Psoas muscle (tissue), 7 donors: ENCODE measurements at regions not wholly inside any gene's neighbourhood (a gene's known extent, or its start where the extent isn't known, plus 50 kb on each side); places are given as distances from the start of the nearest gene placed in this dataset.

Experiments
- ATAC-seq, 4 donors: fragments of 200-7000 bp; cut with Tn5 transposase; one replicate each; pipeline ENCODE4 v1.9.1; 2020; ENCODE audit warnings: moderate library complexity in 3 of 4, mild to moderate bottlenecking in 2 of 4
- DNase-seq, 2 donors: peaks; one replicate each; pipeline ENCODE4 v3.0.0-alpha.2; 2020
- H3K27ac ChIP-seq: fragments of 200-600 bp; one replicate; pipeline ENCODE4 v1.8.0; 2022
- H3K27me3 ChIP-seq, 3 donors: fragments of 200-600 bp in 1 of 3; one replicate each; pipeline versions ENCODE4 v1.6.1 to v1.8.0; 2013 to 2022; ENCODE audit warnings: low read length in 2 of 3, mild to moderate bottlenecking in 2 of 3, moderate library complexity in 1 of 3; ENCODE audit not compliant: insufficient read depth in 3 of 3
- H3K36me3 ChIP-seq, 2 donors: fragments of 200-600 bp in 1 of 2; one replicate each; pipeline versions ENCODE4 v1.6.1 to v1.8.0; 2013 to 2022; ENCODE audit warnings: low read depth in 1 of 2, mild to moderate bottlenecking in 1 of 2, moderate library complexity in 1 of 2; ENCODE audit not compliant: insufficient read depth in 1 of 2
- H3K4me1 ChIP-seq: fragments of 200-600 bp; one replicate; pipeline ENCODE4 v1.8.0; 2022
- H3K4me3 ChIP-seq: fragments of 200-600 bp; one replicate; pipeline ENCODE4 v1.8.0; 2022; ENCODE audit warnings: mild to moderate bottlenecking
- H3K9me3 ChIP-seq: fragments of 200-600 bp; one replicate; pipeline ENCODE4 v1.8.0; 2022
- CTCF ChIP-seq: fragments of 200-600 bp; IDR thresholded peaks from one replicate; pipeline ENCODE4 v1.8.0; 2022; ENCODE audit warnings: antibody characterized with exemption
- WGBS, 3 donors: extraction: QIAGEN DNeasy Blood & Tissue Kit; methylation state at CpG; one replicate each; pipeline versions ENCODE4 v1.1.6 to v1.1.7; 2013; 5-methylcytosine and 5-hydroxymethylcytosine counted together
- intact Hi-C, 2 donors: fragments of 100-400 bp; cut with DNase I; formaldehyde crosslinking; loops; one replicate each; pipeline versions ENCODE4 v1.11.0 to v1.14.2; 2022
- donor health status: healthy with polysubstance abuse.
- donor health status: DM: no; HTN: no; CAD: no; lungs with moderate emphysema.
- donor health status: Bipolar disorder and iron deficiency.
- donor health status: healthy.
- donor health status: DM: yes; HTN: yes; CAD: no.
- donor health status: DM: no; HTN: no; CAD: no.
- donor health status: DM: yes; HTN: yes; CAD: no.

- ATAC-seq: no peak
- no peak for TF ChIP-seq CTCF
- WGBS, 3 donors: 70 to 75% (median 75%) methylated on average over 2 of the region's 2 CpGs
- Histone ChIP-seq H3K4me3 (no peak overlapping the region), H3K27ac (no peak overlapping the region), H3K36me3 (no peaks in the 10 kb centered on the region), H3K4me1 (no peaks in the 10 kb centered on the region), H3K27me3 (no peaks in the 10 kb centered on the region), H3K9me3 (no peaks in the 10 kb centered on the region)
- no peak for DNase-seq
- intact Hi-C loops: no loop called here
These were observed 58.3 kb downstream of the PDHA2 start for GRCh38 chr4:95898226-95898625.

- Histone ChIP-seq H3K36me3 (no peaks in the 10 kb centered on the region), H3K27ac (no peak overlapping the region), H3K4me3 (no peak overlapping the region), H3K27me3 (no peaks in the 10 kb centered on the region), H3K4me1 (no peaks in the 10 kb centered on the region), H3K9me3 (no peaks in the 10 kb centered on the region)
- TF ChIP-seq CTCF: no peak
- ATAC-seq (no peak), DNase-seq (no peak)
- intact Hi-C loops: no loop called here
- WGBS, 3 donors: 31 to 44% (median 34%) methylated on average over 1 of the region's 1 CpG
These were observed 69.3 kb downstream of the PDHA2 start for GRCh38 chr4:95909211-95909610.

- intact Hi-C loops: no loop called here
- Histone ChIP-seq H3K27me3 (no peaks in the 10 kb centered on the region), H3K9me3 (no peaks in the 10 kb centered on the region), H3K4me1 (no peaks in the 10 kb centered on the region), H3K4me3 (no peak overlapping the region), H3K36me3 (no peaks in the 10 kb centered on the region), H3K27ac (no peak overlapping the region)
- ATAC-seq (no peak), DNase-seq (no peak)
- WGBS, 3 donors: 49 to 71% (median 56%) methylated on average over 2 of the region's 2 CpGs
- TF ChIP-seq CTCF: no peak
These were observed 70.9 kb downstream of the PDHA2 start for GRCh38 chr4:95910749-95911148.

GRCh38 chr4:95921470-95921869 lies 81.6 kb downstream of the PDHA2 start:
- Histone ChIP-seq H3K4me3 (no peak overlapping the region), H3K36me3 (no peaks in the 10 kb centered on the region), H3K9me3 (no peaks in the 10 kb centered on the region), H3K27ac (no peak overlapping the region), H3K4me1 (no peaks in the 10 kb centered on the region), H3K27me3 (no peaks in the 10 kb centered on the region)
- intact Hi-C loops: no loop called here
- ATAC-seq (no peak), DNase-seq (no peak)
- TF ChIP-seq CTCF: no peak

GRCh38 chr4:95929448-95930064 lies 89.7 kb downstream of the PDHA2 start:
- H3K4me1 ChIP-seq: no peaks in the 10 kb centered on the region
- no peaks in the 10 kb centered on the region for H3K27me3 ChIP-seq
- H3K36me3 ChIP-seq: no peaks in the 10 kb centered on the region
- intact Hi-C loops: no loop called here
- TF ChIP-seq CTCF: no peak
- no peaks in the 10 kb centered on the region for H3K9me3 ChIP-seq
- DNase-seq: no peak
- no peak overlapping the region for H3K4me3 ChIP-seq
- WGBS, 3 donors: 52 to 63% (median 54%) methylated on average over 1 of the region's 1 CpG
- no peak overlapping the region for H3K27ac ChIP-seq
- ATAC-seq: no peak
